ENCODE measurements at regions not wholly inside any gene's neighbourhood (a gene's known extent, or its start where the extent isn't known, plus 50 kb on each side); places are given as distances from the start of the nearest gene placed in this dataset.

GRCh38 chr9:135349212-135350002 is 130.2 kb upstream of the PPP1R26 start:
- no peak overlapping the region for H3K27ac Mint-ChIP-seq
- DNase-seq (ENCODE audit: extremely low spot score, unreplicated experiment) = no peak
- H3K4me1 Mint-ChIP-seq (ENCODE audit: unreplicated experiment) = no peaks in the 10 kb centered on the region
- no peak overlapping the region for H3K4me3 Mint-ChIP-seq
- H3K9me3 Mint-ChIP-seq = no peaks in the 10 kb centered on the region
- H3K36me3 Mint-ChIP-seq = no peaks in the 10 kb centered on the region
- TF ChIP-seq CTCF (conservative IDR thresholded peaks at IDR 0.05) = no peak
- H3K27me3 Mint-ChIP-seq = peaks cover 36% of the 10 kb centered on the region

DNA sequence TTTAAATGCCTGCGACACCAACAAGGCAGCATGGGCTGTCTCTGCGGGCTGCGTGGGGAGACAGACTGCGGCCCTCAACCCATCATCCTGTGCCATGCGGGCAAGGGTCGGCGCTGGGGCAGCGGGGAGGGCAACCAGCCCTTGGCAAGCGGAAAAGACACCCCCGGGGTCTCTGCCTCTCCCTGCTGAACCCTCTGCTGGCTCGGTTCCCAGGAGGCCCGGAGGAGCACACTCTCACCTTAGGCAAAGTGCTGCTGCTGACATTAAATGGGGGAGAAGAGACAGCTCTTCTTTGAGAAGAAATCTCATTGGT is 129.6 kb upstream of the PPP1R26 start:
- DNase-seq (ENCODE audit: extremely low spot score, unreplicated experiment) = no peak
- Mint-ChIP-seq H3K4me3 (no peak overlapping the region), H3K27me3 (peaks cover 31% of the 10 kb centered on the region), H3K4me1 (ENCODE audit: unreplicated experiment) (no peaks in the 10 kb centered on the region), H3K27ac (no peak overlapping the region), H3K9me3 (no peaks in the 10 kb centered on the region), H3K36me3 (no peaks in the 10 kb centered on the region)
- no peak for TF ChIP-seq CTCF (conservative IDR thresholded peaks at IDR 0.05)

GRCh38 chr9:135353935-135354334 is 125.6 kb upstream of the PPP1R26 start:
- no peak for TF ChIP-seq CTCF (conservative IDR thresholded peaks at IDR 0.05)
- Mint-ChIP-seq H3K9me3 (no peaks in the 10 kb centered on the region), H3K4me3 (no peak overlapping the region), H3K36me3 (no peaks in the 10 kb centered on the region), H3K4me1 (ENCODE audit: unreplicated experiment) (peaks cover 4% of the 10 kb centered on the region), H3K27ac (no peak overlapping the region), H3K27me3 (peaks cover 12% of the 10 kb centered on the region)
- DNase-seq (ENCODE audit: extremely low spot score, unreplicated experiment) = no peak

DNA sequence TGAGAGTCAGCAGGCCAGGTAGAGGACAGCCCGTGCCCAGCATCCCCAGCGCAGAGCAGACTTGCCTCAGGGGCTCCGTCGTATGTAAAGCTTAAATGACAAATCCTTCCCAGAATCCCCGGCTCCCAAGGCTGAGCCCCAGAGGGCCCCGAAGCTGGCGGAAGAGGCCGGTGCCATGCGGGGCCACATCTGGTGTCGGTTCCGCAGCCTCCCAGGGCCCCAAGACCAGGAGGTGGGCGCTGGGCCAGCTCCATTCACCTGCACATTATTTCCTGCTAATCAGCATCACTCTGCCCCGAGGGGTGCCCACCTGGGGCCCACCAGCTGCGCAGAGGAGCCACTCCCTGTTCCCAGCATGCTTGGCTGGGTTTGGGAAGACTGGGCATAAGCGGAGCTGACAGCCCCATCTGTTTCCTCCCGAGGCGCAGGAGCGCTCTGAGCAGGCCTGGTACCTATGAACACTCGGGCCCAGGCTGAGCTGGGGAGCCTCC is 124.0 kb upstream of the PPP1R26 start:
- TF ChIP-seq CTCF (conservative IDR thresholded peaks at IDR 0.05) = no peak
- H3K27me3 Mint-ChIP-seq = peaks cover 10% of the 10 kb centered on the region

GRCh38 chr9:135356021-135356420 is 123.6 kb upstream of the PPP1R26 start:
- Mint-ChIP-seq H3K27me3 (peaks cover 9% of the 10 kb centered on the region), H3K27ac (no peak overlapping the region), H3K4me1 (ENCODE audit: unreplicated experiment) (peaks cover 4% of the 10 kb centered on the region), H3K9me3 (no peaks in the 10 kb centered on the region), H3K36me3 (no peaks in the 10 kb centered on the region), H3K4me3 (no peak overlapping the region)
- no peak for TF ChIP-seq CTCF (conservative IDR thresholded peaks at IDR 0.05)
- no peak for DNase-seq (ENCODE audit: extremely low spot score, unreplicated experiment)

More for the DNA sequence above, 124.0 kb upstream of the PPP1R26 start:
- H3K9me3 Mint-ChIP-seq = no peaks in the 10 kb centered on the region
- no peak overlapping the region for H3K27ac Mint-ChIP-seq
- no peak for DNase-seq (ENCODE audit: extremely low spot score, unreplicated experiment)
- H3K4me1 Mint-ChIP-seq (ENCODE audit: unreplicated experiment) = peaks cover 4% of the 10 kb centered on the region
- no peaks in the 10 kb centered on the region for H3K36me3 Mint-ChIP-seq
- no peak overlapping the region for H3K4me3 Mint-ChIP-seq

Measured in type B pancreatic cell (in vitro differentiated cells).